Epithelial cell of esophagus (primary cell): ENCODE measurements at regions not wholly inside any gene's neighbourhood (a gene's known extent, or its start where the extent isn't known, plus 50 kb on each side); places are given as distances from the start of the nearest gene placed in this dataset.

Source experiments
- DNase-seq: peaks from one replicate; pipeline ENCODE4 v3.0.0; 2010; ENCODE audit warnings: low read depth
- H3K4me3 ChIP-seq: 2 replicates; pipeline ENCODE4 v1.5.1; 2011; ENCODE audit warnings: mild to moderate bottlenecking, low read length, control low read depth
- TF ChIP-seq, protein P1 (sequence below): IDR thresholded peaks from 2 replicates; pipeline ENCODE4 v1.5.1; 2011; ENCODE audit warnings: low read depth, mild to moderate bottlenecking, low read length, control low read depth, inconsistent platforms; ENCODE audit not compliant: insufficient read depth; ENCODE audit errors: missing control alignments

DNA sequence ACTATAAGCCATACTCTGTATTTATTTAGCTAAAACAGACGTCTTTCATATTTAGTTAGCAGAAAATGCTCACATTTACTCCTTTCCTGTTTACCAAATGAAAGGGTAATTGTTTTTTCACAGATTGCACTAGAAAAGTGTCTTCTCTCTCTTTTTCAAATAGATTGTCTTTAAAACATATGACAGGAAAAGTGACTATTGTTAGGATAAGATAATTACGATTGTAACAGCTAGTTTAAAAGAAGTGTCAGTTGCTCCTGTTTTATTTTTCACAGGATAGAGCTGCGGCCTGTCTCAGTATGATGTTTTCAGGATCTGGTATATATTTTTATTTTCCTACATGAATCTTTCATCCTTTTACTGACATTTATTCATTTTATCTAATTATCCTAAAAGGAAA, 353.5 kb downstream of the FBXO8 start:
- TF ChIP-seq, protein P1, sequence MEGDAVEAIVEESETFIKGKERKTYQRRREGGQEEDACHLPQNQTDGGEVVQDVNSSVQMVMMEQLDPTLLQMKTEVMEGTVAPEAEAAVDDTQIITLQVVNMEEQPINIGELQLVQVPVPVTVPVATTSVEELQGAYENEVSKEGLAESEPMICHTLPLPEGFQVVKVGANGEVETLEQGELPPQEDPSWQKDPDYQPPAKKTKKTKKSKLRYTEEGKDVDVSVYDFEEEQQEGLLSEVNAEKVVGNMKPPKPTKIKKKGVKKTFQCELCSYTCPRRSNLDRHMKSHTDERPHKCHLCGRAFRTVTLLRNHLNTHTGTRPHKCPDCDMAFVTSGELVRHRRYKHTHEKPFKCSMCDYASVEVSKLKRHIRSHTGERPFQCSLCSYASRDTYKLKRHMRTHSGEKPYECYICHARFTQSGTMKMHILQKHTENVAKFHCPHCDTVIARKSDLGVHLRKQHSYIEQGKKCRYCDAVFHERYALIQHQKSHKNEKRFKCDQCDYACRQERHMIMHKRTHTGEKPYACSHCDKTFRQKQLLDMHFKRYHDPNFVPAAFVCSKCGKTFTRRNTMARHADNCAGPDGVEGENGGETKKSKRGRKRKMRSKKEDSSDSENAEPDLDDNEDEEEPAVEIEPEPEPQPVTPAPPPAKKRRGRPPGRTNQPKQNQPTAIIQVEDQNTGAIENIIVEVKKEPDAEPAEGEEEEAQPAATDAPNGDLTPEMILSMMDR = no peak
- DNase-seq = no peak
- H3K4me3 ChIP-seq = no peak overlapping the region

DNA sequence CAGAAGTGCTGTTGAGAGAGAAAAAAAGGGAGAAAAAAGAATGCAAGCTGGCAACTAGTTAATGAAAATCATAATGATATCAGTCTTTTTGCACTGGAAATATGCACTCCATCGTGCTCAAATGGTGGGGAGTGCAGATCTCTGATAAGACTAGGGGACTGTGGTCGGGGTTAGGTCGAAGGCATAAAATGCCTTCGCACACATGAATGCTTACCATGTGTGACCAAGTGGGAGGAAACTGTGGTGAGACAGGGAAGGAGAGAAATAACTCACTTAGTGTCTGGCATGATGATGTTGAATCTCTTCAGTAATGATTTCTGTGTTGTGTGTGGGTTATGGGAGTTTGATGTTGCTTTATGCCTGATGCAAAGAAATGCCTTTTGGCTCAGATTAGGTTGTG, 358.9 kb downstream of the FBXO8 start:
- no peak for DNase-seq
- TF ChIP-seq, protein P1 = no peak
- H3K4me3 ChIP-seq = no peak overlapping the region

DNA sequence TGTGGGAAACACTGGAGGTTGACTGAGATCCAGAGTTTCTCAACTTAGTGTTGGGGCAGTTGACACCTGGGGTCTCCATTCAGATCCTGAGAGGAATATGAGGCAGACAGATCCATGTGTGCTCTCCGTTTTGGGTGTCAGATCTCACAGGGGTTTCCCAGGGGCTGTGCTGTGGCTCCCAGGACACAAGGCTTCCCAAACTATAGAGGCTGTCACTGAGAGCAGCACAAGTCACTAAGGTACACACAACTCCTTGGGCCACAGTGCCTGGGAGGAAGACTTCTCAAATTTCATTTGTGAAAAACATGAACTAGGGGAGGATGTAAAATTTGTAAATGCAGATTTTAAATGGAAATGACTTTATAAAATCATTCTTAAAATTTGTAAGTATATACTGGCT, 363.6 kb downstream of the FBXO8 start:
- TF ChIP-seq, protein P1 = no peak
- H3K4me3 ChIP-seq = no peak overlapping the region
- no peak for DNase-seq

DNA sequence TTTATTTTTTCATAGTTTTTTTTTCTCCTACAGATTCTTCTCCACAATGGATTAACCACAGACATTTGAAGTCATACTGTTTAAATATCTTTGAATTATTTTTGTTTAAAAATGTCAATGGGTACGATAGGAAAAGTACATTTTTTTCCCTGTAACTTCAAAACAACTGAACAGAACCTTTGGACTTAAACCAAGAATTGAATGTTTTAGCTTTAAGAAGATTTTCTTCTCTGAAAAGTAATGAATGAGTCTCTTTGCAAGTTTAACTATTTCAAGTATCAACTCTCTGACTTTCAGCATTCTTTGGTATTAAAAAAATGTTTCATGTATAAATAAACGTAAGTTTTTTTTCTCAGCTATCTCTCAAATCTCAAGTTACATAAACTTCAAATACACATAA, 364.3 kb downstream of the FBXO8 start:
- H3K4me3 ChIP-seq = no peak overlapping the region
- TF ChIP-seq, protein P1 = no peak
- no peak for DNase-seq

DNA sequence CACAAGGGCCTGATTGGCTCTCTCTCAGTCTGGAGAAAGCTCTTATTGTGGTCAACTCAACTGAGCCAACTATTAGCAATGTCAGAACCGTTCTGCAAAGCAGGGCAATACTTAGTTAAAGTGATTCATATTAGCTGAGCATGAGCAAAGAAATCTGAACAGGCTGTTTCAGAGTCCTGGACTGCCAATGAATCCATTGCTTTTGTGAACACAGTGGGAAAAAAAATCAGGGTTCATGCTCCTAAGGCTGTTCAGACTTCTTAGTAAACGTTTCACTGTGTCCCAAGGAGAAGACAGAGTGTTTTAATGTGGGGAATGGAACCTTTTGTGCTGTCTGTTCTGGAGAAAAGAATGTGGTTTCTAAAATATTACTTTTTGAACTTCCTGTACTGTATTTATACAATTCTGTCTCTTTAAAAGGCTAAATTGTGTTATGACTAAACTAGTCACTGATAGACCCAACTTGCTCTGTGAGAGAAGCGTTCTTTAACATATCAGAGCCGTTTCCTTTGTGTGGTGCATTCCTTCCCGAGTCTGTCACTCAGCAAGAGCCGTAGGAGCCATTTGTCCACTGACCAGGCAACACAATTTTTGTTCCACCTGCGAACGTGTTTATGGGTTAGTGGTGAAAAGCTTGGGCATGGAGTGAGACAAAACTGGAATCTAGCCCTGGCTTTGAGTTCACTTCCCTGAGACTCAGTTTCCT, 366.1 kb downstream of the FBXO8 start:
- no peak overlapping the region for H3K4me3 ChIP-seq
- TF ChIP-seq, protein P1 = no peak
- DNase-seq = peak; percentile 68

GRCh38 chr4:173913496-173913895, 370.0 kb downstream of the FBXO8 start:
- TF ChIP-seq, protein P1 = no peak
- DNase-seq = peak; percentile 72
- H3K4me3 ChIP-seq = no peak overlapping the region

GRCh38 chr4:173912384-173912783, 371.1 kb downstream of the FBXO8 start:
- DNase-seq = no peak
- TF ChIP-seq, protein P1 = no peak
- H3K4me3 ChIP-seq = no peak overlapping the region
